Ramos (cell line): ENCODE measurements at regions not wholly inside any gene's neighbourhood (a gene's known extent, or its start where the extent isn't known, plus 50 kb on each side); places are given as distances from the start of the nearest gene placed in this dataset.
"Not testable (repeated sequence)": the region's sequence is repeated elsewhere in the genome, so short reads cannot be mapped to it uniquely, and the experiment has no call there.

Experiments used
- in situ Hi-C: fragments of 300-500 bp; cut with MboI; formaldehyde crosslinking; loops from one replicate; pipeline ENCODE4 v1.14.3; 2022; ENCODE audit warnings: low sequenced_read_pairs; ENCODE audit not compliant: unreplicated experiment

DNA sequence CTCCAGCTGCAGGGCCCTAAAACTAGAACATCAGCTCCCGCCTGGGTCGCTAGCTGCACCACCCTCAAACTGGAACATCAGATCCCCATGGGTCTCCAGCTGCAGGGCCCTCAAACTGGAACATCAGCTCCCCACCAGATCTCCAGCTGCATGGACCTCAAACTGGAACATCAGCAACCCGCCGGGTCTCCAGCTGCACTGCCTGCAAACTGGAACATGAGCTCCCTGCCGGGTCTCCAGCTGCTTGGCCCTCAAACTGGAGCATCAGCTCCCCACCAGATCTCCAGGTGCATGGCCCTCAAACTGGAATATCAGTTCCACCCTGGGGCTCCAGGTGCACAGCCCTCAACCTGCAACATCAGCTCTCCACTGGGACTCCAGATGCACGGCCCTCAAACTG is 82.7 kb downstream of the TFRC start:
- in situ Hi-C loops = not testable (repeated sequence)

DNA sequence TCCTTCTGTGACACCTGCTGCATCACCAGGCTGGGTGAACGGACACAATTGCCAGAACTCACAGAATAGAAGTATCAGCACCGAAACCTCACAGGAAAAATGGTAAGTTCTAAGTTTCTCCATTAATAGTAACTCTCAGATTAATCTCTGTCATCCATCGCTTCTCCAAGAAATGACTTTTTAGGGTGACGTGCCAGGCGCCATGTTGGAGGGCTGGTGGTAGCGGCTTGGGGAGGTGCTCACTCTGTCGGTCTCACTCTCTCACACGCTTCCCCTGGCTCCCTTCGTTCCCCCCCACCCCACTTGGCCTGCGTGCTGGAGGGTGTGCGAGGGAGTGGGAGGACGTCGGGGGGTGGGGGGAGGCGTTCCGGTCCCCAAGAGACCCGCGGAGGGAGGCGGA is 85.6 kb downstream of the TFRC start:
- in situ Hi-C loops = not testable (repeated sequence)

DNA sequence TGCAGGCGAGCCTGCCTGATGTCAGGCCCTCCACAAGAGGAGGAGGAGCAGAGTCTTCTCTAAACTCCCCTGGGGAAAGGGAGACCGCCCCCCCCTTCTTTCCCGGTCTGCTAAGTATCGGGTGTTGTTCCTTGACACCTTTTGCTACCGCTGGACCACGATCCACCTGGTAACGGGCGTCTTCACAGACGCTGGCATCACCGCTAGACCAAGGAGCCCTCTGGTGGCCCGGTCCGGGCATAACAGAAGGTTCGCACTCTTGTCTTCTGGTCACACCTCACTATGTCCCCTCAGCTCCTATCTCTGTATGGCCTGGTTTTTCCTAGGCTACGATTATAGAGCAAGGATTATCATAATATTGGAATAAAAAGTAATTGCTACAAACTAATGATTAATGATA is 86.0 kb upstream of the TNK2 start:
- in situ Hi-C loops = not testable (repeated sequence)

GRCh38 chr3:195993671-195994070 is 85.3 kb upstream of the TNK2 start:
- in situ Hi-C loops = not testable (repeated sequence)

DNA sequence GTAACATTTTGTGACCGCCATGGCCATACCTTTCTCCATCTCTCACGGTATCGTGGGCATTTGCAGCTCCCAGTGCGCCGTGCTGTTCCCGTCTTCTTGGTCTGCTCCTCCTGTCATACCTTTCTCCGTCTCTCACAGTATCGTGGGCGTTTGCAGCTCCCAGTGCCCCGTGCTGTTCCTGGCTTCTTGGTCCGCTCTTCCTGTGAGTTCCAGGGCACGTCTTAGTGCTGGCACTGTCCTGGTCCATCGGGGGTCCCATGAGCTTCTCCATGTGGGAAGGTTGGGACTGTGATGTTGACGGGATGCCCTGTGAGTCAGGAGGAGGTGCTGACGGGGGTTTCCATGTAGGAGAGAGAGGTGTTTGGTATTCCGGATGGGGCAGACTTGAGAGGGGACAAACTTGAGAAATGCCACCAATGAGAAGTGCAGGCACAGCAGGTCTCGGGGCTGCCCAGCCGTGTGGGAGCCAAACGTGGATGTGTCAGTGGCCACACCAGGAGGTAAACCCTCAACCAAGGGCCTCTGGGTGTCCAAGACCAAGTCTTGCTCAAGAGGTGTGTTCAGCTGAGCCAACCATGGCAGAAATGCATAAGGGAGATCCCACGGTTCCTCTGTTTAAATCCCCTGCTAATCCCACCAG is 84.7 kb upstream of the TNK2 start:
- in situ Hi-C loops = not testable (repeated sequence)

DNA sequence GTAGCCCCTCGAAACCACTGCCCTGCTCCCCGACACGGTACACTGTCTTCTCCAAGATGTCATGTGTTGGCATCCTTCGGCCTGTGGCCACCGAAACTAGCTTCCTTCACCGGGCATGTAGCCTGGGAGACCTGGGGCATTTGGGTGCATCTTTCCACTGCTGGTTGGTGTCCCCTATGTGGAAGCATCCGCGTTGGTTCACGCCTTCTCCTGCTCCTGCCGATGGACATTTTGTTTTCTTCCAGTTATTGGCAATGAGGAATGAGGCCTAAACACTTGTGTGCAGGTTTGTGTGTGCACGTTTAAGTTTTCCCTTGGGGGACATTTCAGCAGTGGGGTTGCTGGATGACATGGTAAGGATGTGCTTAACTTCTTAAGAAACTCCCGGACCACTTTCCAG is 83.6 kb upstream of the TNK2 start:
- in situ Hi-C loops = not testable (repeated sequence)

GRCh38 chr3:195991243-195991642 is 82.9 kb upstream of the TNK2 start:
- in situ Hi-C loops = not testable (repeated sequence)

DNA sequence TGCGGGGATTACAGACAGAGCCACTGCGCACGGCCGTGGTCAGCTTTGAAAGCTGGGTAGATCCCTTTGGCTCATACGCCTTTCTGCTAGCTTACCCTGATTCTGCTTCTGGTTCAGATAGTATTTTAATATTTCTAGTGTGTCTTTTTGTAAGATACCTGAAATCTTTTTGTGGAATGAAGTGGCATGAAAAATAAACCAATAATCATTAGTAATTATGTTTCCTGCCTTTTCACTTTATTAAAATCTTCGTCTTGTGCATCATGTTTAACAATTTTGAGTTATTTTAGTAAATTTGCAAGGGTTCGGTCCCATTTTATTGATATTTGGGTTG is 82.5 kb upstream of the TNK2 start:
- in situ Hi-C loops = not testable (repeated sequence)

GRCh38 chr3:195989921-195990840 is 81.8 kb upstream of the TNK2 start:
- in situ Hi-C loops = not testable (repeated sequence)

DNA sequence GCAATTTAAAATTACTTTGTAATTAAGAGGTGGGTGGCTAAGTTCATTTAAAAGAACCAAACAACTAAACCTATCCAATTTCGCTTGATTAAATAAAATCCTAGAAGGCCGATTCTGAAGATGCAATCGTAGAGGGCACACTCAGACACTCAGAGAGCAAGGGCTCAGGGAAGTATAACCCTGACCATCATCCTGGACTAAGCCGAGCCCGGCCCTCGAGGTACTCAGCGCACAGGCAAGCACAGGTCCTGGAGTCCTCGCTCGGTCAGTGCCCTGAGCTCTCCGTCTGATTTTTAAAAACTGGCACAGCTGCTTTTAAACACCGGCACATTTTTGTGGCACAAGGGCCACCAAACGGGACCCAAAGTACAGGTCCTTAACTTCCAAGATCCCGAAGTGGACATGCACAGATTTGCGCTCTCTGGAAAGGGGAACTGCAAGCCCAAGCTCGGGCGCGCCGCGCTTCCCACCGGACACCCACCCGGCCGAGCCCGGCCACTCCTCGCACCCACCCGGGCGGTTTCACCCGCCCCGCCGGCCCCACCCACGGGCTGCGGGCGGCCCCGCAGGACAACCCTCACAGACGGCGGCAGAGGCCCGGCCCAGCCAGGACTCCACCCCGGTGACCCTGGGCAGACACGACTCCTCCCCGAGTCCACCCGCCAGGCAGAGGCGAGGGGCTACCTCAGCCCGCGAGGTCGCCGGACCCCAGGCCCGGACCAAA is 81.0 kb upstream of the TNK2 start:
- in situ Hi-C loops = not testable (repeated sequence)

DNA sequence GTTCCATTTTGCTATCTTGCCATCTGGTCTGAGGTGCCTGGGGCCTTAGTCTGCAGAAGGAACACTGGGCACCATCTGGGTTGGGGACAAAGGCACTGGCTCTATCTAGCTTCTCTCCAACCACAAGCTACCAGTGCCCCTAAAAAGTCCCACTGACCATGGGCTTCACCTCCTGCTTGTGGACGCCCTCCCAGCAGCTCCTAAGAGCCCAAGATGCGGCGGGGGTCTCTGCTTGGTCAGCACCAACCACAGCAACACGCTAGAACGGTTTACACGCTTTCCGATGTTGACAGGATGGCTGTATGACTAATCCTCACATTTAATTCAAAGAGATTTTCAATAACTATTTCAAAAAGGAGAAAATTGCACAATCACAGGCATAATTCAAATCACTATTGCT is 80.4 kb upstream of the TNK2 start:
- in situ Hi-C loops = not testable (repeated sequence)

DNA sequence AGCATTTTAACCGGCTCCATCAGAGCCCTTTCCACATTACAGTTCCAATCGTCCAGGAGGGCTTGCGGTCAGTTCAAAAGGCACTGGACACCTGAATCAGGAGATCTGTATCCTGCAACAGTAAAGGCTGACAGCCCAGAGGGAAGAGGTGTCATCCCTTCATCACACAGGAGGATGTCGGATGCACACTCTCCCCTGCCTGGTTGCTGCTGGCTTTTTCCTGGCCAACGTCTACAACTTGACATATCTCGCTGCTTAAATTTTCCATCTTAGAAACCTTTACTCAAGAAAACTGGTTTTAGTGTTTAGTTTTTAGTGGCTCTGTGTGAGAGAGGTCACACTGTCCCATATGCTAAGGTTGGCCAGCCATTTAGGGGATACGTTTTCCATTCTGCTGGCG is 78.7 kb upstream of the TNK2 start:
- in situ Hi-C loops = not testable (repeated sequence)

DNA sequence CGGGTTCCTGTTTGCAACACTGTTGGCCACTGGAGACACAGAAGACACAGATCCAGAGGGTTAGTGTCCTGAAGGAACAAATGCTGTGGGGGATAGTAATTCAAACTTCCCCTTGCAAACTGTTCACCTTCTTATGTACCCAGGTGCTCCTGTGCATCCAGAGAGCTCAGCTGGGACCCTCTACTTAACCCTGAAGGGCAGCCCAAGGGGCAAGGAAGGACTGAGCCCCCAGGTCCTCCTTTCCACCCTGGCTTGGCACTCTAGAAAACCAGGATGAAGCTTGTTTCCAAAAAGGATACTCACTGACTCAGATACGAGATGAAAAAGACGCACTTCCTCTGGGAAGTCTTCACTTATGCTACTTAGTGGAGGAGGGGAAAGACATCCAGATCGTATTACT is 78.2 kb upstream of the TNK2 start:
- in situ Hi-C loops = not testable (repeated sequence)

GRCh38 chr3:195985348-195985920 is 77.1 kb upstream of the TNK2 start:
- in situ Hi-C loops = not testable (repeated sequence)

- in situ Hi-C loops = not testable (repeated sequence)
Observed at GRCh38 chr3:195984392-195985030, 76.2 kb upstream of the TNK2 start.

- in situ Hi-C loops = not testable (repeated sequence)
Observed at GRCh38 chr3:195983880-195984279, 75.5 kb upstream of the TNK2 start.

GRCh38 chr3:195982754-195983153 is 74.4 kb upstream of the TNK2 start:
- in situ Hi-C loops = not testable (repeated sequence)

- in situ Hi-C loops = not testable (repeated sequence)
Observed at GRCh38 chr3:195981778-195982177, 73.4 kb upstream of the TNK2 start.

GRCh38 chr3:195979877-195980276 is 71.5 kb upstream of the TNK2 start:
- in situ Hi-C loops = not testable (repeated sequence)

- in situ Hi-C loops = not testable (repeated sequence)
Observed at GRCh38 chr3:195978585-195978984, 70.2 kb upstream of the TNK2 start.
